HepG2 (cell line): ENCODE measurements at regions not wholly inside any gene's neighbourhood (a gene's known extent, or its start where the extent isn't known, plus 50 kb on each side); places are given as distances from the start of the nearest gene placed in this dataset.

ENCODE experiments used
- ATAC-seq: fragments of 200-7000 bp; cut with Tn5 transposase; 3 replicates; pipeline ENCODE4 v1.9.1; 2020; ENCODE audit warnings: mild to moderate bottlenecking, moderate library complexity
- BruUV-seq: library from RNA; stranded (reverse); fragments of 400-500 nt; replicated peaks from 2 replicates; lab custom pipeline; 2021; lab: Mats Ljungman, UMichigan
- CTCF ChIA-PET: fragments of 300-600 bp; formaldehyde crosslinking; extraction: SDS; loops from one replicate; lab custom pipeline; 2021; ENCODE audit warnings: low total read pairs, inconsistent platforms, low intra/inter-chr PET ratio; lab: Yijun Ruan, JAX
- POLR2A ChIA-PET: fragments of 350-600 bp; sonication (Branson Sonifier 250); formaldehyde crosslinking; loops from one replicate; lab custom pipeline; 2020; ENCODE audit warnings: antibody characterized with exemption, inconsistent platforms; lab: Yijun Ruan, JAX
- DNase-seq: peaks from one replicate; pipeline ENCODE4 v3.0.0-alpha.2; 2015; ENCODE audit warnings: low spot score
- FAIRE-seq: peaks from 3 replicates; lab custom pipeline; 2011; peaks lifted over from hg19 to GRCh38; lab: Jason Lieb, UNC
- H2AFZ ChIP-seq: one replicate; pipeline ENCODE4 v1.6.1; 2011; ENCODE audit warnings: low read length, inconsistent platforms
- H3K27ac ChIP-seq: fragments of 300-600 bp; 3 replicates; pipeline ENCODE4 v1.8.0; 2011; ENCODE audit warnings: mixed run types, mild to moderate bottlenecking, mixed read lengths, low read length, inconsistent platforms; ENCODE audit not compliant: insufficient read depth; ENCODE audit errors: extremely low read length
- H3K27me3 ChIP-seq, 2 experiments: fragments of 200-600 bp in 1 of 2; 2 replicates in 1 of 2; 3 replicates in 1 of 2; pipeline versions ENCODE4 v1.6.0 to v1.8.0; 2011; ENCODE audit warnings: low read length in 2 of 2, mild to moderate bottlenecking in 2 of 2, moderate library complexity in 2 of 2, inconsistent platforms in 1 of 2; ENCODE audit not compliant: insufficient read depth in 2 of 2, control insufficient read depth in 1 of 2
- H3K36me3 ChIP-seq, 2 experiments: fragments of 200-600 bp in 1 of 2; replicated peaks in 1 of 2; 2 replicates in 1 of 2; 3 replicates in 1 of 2; pipeline versions ENCODE4 v1.5.1 to v1.8.0; 2011; ENCODE audit warnings: low read length in 2 of 2, inconsistent platforms in 1 of 2; ENCODE audit not compliant: insufficient read depth in 2 of 2, control insufficient read depth in 1 of 2
- H3K4me1 ChIP-seq: 2 replicates; pipeline ENCODE4 v1.5.1; 2012; ENCODE audit warnings: low read length, inconsistent platforms; ENCODE audit not compliant: insufficient read depth
- H3K4me2 ChIP-seq: 2 replicates; pipeline ENCODE4 v1.6.0; 2011; ENCODE audit warnings: low read depth, low read length, inconsistent platforms
- H3K4me3 ChIP-seq, 3 experiments: fragments of 200-600 bp in 1 of 3; sonication (generic), shearing (Covaris generic) in 1 of 3; replicated peaks in 1 of 3; 2 replicates each; pipeline ENCODE4 v1.5.1; 2011 to 2016; ENCODE audit warnings: low read length in 3 of 3, inconsistent platforms in 2 of 3, low read depth in 2 of 3, mild to moderate bottlenecking in 2 of 3, control low read depth in 1 of 3, mixed read lengths in 1 of 3; ENCODE audit not compliant: insufficient read depth in 1 of 3
- H3K79me2 ChIP-seq: one replicate; pipeline ENCODE4 v1.6.1; 2011; ENCODE audit warnings: low read length, inconsistent platforms; ENCODE audit not compliant: insufficient read depth
- H3K9ac ChIP-seq: 2 replicates; pipeline ENCODE4 v1.6.0; 2011; ENCODE audit warnings: mild to moderate bottlenecking, low read depth, low read length, inconsistent platforms; ENCODE audit not compliant: insufficient read depth
- H3K9me3 ChIP-seq: 2 replicates; pipeline ENCODE4 v1.5.1; 2012; ENCODE audit warnings: mild to moderate bottlenecking, low read length
- H4K20me1 ChIP-seq: 2 replicates; pipeline ENCODE4 v1.6.0; 2011; ENCODE audit warnings: inconsistent platforms, mild to moderate bottlenecking, low read length, moderate library complexity; ENCODE audit not compliant: insufficient read depth
- NFE2L2 ChIP-seq: fragments of 150-350 bp; IDR thresholded peaks from 2 replicates; pipeline ENCODE4 v1.6.1; 2014; ENCODE audit warnings: low read length
- ONECUT2 ChIP-seq: sonication (generic); formaldehyde crosslinking; IDR thresholded peaks from 2 replicates; pipeline ENCODE4 v1.4.0; 2020; ENCODE audit warnings: missing genetic modification reagents
- PAWR ChIP-seq: sonication (generic); formaldehyde crosslinking; IDR thresholded peaks from 2 replicates; pipeline ENCODE4 v1.4.0; 2020; ENCODE audit warnings: missing genetic modification reagents, mild to moderate bottlenecking, borderline replicate concordance
- PTBP1 ChIP-seq: fragments of 200-400 bp; formaldehyde crosslinking; IDR thresholded peaks from 2 replicates; pipeline ENCODE4 v1.6.1; 2018; ENCODE audit warnings: low read length, low read depth; ENCODE audit not compliant: poor library complexity, severe bottlenecking
- SALL1 ChIP-seq: sonication (generic); formaldehyde crosslinking; IDR thresholded peaks from 2 replicates; pipeline ENCODE4 v1.8.0; 2022; ENCODE audit warnings: mild to moderate bottlenecking, missing genetic modification reagents
- ZMAT3 ChIP-seq: sonication (generic); formaldehyde crosslinking; conservative IDR thresholded peaks from 2 replicates; pipeline ENCODE4 v1.7.0; 2021; ENCODE audit warnings: missing genetic modification reagents
- ZNF17 ChIP-seq: sonication (generic); formaldehyde crosslinking; IDR thresholded peaks from 2 replicates; pipeline ENCODE4 v1.5.0; 2020; ENCODE audit warnings: mild to moderate bottlenecking, missing genetic modification reagents
- ZNF484 ChIP-seq: sonication (generic); formaldehyde crosslinking; IDR thresholded peaks from 2 replicates; pipeline ENCODE4 v1.5.1; 2020; ENCODE audit warnings: mild to moderate bottlenecking, low read depth, missing genetic modification reagents, borderline replicate concordance
- WGBS: methylation state at CpG from one replicate; pipeline ENCODE4 v1.1.6; 2017; ENCODE audit warnings: low lambda C conversion rate; 5-methylcytosine and 5-hydroxymethylcytosine counted together
- in situ Hi-C: cut with HindIII; loops from 2 replicates; pipeline ENCODE4 v1.10.0; 2017; ENCODE audit warnings: low pct_unique_long_range_greater_than_20kb; ENCODE audit not compliant: extremely low pct_ligation_motif_present
- intact Hi-C: fragments of 100-400 bp; cut with micrococcal nuclease; formaldehyde crosslinking; loops from one replicate; pipeline ENCODE4 v1.10.0; 2022; ENCODE audit not compliant: unreplicated experiment
- TF ChIP-seq, protein P1 (sequence below): IDR thresholded peaks from 2 replicates; pipeline ENCODE4 v1.6.1; 2012; ENCODE audit warnings: low read depth, low read length, improper control_type of control experiment
- TF ChIP-seq, protein P2 (sequence below): sonication (generic); formaldehyde crosslinking; IDR thresholded peaks from 2 replicates; pipeline ENCODE4 v1.8.0; 2022; ENCODE audit warnings: mild to moderate bottlenecking, missing genetic modification reagents

DNA sequence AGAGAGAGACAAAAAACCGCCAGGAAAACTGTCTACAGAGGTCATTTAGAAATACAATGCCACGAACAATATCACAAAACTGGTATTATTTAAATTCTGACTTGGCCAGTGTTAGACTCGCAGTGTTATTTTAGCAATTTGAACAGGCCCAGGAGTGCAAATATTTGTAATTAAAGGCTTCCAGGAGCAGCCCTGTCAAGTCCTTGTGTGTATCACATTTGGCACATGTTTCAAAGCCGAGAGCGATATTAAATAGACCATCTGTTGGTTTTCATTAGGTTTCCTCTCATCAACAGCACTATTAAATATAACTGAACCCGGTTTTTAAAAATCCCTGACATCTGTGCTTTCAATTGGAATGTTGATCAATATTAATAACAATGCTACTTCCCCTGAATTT, 656.9 kb downstream of the TSN start:
- BruUV-seq: no TSS peak
- no peak for FAIRE-seq
- Histone ChIP-seq H3K9me3 (peaks cover 5% of the 10 kb centered on the region; the same call in 1 of the 2 replicates), H3K4me1 (no peaks in the 10 kb centered on the region), H3K27ac (no peak overlapping the region), H4K20me1 (no peaks in the 10 kb centered on the region), H3K36me3 (no peaks in the 10 kb centered on the region), H2AFZ (no peak overlapping the region), H3K4me3 (no peak overlapping the region), H3K9ac (no peak overlapping the region), H3K4me2 (no peak overlapping the region), H3K79me2 (no peaks in the 10 kb centered on the region), H3K27me3 (no peaks in the 10 kb centered on the region)
- no peak for DNase-seq
- TF ChIP-seq PAWR (CRISPR knock-in tag) (no peak), ZNF484 (CRISPR knock-in tag) (no peak), ZMAT3 (CRISPR knock-in tag) (no peak), NFE2L2 (no peak), ZNF17 (no peak), ONECUT2 (CRISPR knock-in tag) (no peak), SALL1 (CRISPR knock-in tag) (no peak), PTBP1 (no peak)
- TF ChIP-seq, protein P1, sequence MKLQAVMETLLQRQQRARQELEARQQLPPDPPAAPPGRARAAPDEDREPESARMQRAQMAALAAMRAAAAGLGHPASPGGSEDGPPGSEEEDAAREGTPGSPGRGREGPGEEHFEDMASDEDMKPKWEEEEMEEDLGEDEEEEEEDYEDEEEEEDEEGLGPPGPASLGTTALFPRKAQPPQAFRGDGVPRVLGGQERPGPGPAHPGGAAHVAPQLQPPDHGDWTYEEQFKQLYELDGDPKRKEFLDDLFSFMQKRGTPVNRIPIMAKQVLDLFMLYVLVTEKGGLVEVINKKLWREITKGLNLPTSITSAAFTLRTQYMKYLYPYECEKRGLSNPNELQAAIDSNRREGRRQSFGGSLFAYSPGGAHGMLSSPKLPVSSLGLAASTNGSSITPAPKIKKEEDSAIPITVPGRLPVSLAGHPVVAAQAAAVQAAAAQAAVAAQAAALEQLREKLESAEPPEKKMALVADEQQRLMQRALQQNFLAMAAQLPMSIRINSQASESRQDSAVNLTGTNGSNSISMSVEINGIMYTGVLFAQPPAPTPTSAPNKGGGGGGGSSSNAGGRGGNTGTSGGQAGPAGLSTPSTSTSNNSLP: no peak
- TF ChIP-seq, protein P2, sequence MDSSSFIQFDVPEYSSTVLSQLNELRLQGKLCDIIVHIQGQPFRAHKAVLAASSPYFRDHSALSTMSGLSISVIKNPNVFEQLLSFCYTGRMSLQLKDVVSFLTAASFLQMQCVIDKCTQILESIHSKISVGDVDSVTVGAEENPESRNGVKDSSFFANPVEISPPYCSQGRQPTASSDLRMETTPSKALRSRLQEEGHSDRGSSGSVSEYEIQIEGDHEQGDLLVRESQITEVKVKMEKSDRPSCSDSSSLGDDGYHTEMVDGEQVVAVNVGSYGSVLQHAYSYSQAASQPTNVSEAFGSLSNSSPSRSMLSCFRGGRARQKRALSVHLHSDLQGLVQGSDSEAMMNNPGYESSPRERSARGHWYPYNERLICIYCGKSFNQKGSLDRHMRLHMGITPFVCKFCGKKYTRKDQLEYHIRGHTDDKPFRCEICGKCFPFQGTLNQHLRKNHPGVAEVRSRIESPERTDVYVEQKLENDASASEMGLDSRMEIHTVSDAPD (CRISPR knock-in tag): no peak
- WGBS: 21% methylated on average over 6 of the region's 6 CpGs
- ATAC-seq: no peak
- ChIA-PET CTCF (no interaction called here), POLR2A (no interaction called here)
- intact Hi-C loops (no loop called here), in situ Hi-C loops (no loop called here)
